Bone marrow (tissue), 2 donors: ENCODE measurements at regions not wholly inside any gene's neighbourhood (a gene's known extent, or its start where the extent isn't known, plus 50 kb on each side); places are given as distances from the start of the nearest gene placed in this dataset.

Experiments
- DNase-seq, 2 donors: peaks; one replicate each; lab custom pipeline; 2025; lab: John Stamatoyannopoulos, UW

GRCh38 chr12:107553211-107553765, 132.3 kb upstream of the PWP1 start:
- no peak for DNase-seq

- DNase-seq, result no peak
Measured at GRCh38 chr12:107554941-107555340, 130.7 kb upstream of the PWP1 start.

DNA sequence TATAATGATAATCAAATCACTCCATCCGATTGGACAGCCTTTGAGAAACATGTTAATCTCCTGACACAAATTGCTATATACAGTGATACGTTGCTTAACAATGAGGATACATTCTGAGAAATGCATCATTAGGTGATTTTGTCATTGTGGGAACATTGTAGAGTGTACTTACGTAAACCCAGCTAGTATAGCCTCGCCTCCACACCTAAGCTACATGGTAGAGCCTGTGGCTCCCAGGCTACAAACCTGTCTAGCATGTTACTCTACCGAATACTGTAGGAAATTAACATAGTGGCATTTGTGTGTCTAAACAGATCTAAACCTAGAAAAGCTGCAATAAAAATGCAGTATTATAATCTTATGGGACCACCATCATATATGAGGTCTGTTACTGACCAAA, 128.6 kb upstream of the PWP1 start:
- DNase-seq, result no peak

DNA sequence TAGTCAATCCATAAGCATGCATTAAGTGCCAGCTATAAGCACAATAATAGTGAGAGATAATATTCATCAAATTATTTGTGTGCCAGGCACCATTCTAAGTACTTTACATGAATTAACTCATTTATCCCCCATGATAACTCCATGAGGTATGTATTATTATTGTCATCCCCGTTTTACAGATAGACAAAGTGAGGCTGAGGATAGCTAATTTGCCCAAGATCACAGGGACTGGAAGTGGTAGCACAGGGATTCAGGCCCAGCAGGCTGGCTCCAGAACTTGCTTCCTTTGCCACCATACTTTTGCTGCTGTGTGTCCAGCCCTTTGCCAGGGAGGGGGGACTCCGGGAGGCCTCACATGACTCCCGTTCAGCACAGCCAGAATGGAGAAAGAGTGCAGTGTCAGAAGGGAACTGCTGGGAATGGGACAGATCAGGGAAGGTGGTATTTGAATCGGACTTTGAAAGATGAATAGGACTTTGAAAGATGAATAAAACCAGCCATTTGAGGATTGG, 128.0 kb upstream of the PWP1 start:
- DNase-seq, result no peak

DNA sequence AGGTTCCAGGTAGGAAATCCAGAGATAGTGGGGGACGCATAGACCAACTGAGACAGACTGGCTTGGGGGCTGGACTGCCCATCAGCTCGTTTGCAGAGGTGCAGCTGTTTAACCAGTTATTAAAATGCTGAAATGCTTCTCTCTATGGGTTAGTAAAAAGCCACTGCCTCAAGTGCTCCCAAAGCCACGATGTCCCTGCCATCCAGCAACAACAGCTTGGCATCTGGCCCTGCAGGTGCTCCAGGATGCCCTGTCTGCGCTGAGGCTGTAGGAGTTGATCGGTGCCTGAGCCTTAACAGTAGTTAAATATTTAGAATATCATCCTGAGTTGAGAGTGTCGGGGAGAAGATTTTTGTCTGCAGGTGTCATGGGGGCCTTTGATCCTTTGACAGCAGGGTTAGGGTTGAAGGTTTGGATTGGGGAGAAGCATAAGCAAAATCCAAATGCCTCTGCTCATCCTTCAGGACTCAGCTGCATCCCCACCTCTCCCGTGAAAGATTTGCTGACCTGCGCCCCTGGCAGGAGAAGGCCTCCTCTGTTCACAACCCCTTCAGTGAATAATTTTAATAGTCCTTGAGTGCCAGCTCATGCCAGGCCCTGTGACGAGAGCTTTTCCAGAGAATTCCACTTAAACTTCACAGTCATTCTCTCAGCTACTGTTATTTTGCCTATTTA, 127.3 kb upstream of the PWP1 start:
- no peak for DNase-seq

DNA sequence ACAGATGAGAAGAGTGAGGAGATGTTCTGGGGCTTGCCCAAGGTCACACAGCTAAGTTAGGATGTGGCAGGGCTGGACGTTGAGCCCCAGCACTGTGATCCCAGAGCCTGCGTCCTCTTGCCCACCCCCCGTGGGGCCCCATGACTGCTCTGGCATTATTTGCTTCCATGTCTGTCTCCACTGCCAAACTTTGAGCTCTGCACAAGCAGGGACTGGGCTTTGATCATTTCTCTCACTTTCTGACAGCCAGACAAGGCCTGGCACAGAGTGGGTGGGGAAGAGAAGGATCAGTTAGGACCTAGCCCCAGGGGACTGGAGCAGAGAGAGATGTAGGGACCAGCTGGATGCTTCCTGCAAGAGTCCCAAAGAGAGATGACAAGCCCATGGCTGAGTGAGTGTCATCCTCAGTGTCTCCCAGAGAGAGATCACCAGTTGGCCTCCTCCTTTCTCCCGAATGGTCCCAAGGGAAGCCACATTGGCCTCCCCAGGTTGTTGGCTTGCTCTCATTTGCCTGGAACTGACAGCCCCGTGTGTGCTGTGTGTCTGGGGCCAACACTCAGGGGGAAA, 126.7 kb upstream of the PWP1 start:
- no peak for DNase-seq

GRCh38 chr12:107560165-107560898, 125.3 kb upstream of the PWP1 start:
- DNase-seq, result no peak

- DNase-seq, result no peak
Measured at GRCh38 chr12:107560899-107561285, 124.7 kb upstream of the PWP1 start.

DNA sequence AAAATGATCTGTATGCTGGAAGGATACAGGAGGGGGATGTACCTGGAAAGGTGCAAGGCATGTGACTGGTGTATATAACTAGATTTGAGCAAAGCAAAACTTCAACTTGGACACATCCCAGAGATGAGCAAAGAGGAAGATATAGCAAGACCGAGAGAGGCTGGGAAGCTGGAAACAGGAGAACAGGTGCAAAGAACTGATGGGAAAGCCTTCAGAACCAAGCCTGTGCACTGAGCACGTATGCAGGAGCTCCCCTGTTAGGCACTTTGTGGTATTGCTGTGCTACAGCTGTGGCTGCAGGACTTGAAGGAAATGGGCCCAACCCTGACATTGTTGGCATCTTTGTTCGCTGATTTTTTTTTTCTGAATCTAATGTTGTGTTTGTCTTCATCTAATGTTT, 120.7 kb upstream of the PWP1 start:
- no peak for DNase-seq

GRCh38 chr12:107565551-107565950, 120.0 kb upstream of the PWP1 start:
- DNase-seq, result no peak

GRCh38 chr12:107567876-107568619, 117.6 kb upstream of the PWP1 start:
- DNase-seq, result no peak

- no peak for DNase-seq
Measured at GRCh38 chr12:107568718-107569117, 116.9 kb upstream of the PWP1 start.

- DNase-seq, result no peak
Measured at GRCh38 chr12:107570721-107571120, 114.9 kb upstream of the PWP1 start.

DNA sequence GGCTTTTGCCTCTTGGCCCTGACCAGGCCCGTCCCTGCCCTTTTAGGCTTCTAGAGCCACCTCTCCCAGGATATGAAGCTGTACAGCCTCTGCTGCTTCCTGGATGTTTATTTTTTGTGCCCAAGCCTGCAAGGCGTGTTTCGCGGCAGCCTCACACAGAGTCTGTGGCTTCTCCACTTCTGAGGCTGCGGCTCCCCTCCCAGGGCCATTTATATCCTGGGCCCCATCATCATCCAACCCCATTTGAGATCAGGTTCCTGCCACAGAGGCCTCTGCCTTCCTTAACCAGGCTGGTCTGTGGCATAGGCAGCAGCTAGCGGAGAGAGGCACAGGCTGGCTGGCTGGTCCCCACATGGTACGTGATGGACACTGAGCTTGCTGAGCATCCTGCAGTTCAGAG, 114.1 kb upstream of the PWP1 start:
- DNase-seq, result no peak

- no peak for DNase-seq
Measured at GRCh38 chr12:107574691-107575090, 110.9 kb upstream of the PWP1 start.

DNA sequence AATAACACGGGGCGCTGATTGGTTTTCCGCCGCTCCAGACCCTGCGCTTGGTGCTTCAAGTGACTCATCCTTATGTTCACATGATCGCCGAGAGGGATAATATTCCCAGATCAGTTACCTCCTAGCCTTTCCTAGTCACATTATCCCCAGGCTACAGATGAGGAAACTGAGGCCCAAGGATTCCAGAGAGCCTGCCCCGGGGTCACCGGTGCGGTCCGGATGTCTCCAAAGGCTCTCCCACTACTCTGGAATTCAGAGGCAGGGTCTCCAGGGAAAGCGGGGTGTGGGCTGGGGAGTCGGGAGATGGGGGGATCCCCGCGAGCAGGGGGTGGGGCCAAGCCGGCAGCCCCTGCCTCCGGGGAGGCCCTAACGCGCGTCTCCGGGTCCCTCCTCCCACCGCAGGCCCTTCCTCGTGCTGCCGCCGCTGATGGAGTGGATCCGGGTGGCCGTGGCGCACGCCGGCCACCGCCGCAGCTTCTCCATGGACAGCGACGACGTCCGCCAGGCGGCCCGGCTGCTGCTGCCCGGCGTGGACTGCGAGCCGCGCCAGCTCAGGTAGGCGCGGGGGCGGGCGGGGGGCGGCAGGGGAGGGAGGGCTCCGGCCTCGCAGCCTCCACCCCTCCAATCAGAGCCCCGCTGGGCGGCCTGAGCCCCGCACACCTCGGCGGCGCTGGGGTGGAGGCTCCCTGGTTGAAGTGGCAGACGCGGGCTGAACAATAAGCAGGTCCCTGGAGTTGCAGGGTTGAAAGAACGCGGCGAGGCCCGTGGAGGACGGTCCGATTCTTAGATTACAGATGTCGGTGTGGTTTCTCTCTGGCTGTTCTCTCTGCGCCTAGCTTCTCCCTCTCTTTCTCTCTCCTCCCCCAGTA, 104.6 kb upstream of the PWP1 start:
- DNase-seq, result no peak

DNA sequence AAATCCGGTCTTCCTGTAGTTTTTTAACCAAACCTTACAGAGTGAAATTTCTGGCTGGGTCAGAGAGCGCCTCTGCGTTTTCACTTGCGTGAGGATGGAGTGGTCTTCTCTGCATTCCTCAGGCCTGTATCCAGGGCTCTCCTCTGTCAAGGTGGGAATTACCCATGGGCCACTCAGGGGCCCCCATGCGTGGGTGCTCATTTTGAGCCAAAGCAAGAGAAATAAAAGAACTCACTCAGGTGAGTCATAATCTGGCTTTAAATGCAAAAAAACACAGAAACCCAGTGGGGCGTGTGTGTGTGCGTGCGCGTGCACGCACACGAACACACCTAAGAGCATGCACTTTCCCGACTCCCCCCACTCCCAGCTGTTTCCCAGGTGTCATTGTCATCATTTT, 104.0 kb upstream of the PWP1 start:
- DNase-seq, result no peak

DNA sequence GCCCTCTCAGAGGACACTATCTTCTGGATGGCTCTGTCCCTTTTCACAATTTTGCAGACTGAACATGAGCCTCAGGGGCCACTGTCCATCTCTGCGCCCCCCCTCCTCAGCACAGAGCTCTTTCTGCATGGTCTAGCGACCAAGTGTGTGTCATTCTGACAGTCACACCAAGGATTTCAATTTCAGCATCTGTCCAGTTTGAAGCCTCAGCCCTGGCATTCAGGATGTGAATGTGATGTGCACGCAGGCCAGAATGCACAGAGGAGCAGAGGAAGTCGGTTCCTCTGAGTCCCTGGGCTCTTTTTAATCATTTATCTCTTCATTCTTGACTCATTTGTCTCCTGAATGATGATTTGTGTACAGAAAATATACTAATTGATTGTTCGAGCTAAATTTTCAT, 102.0 kb upstream of the PWP1 start:
- DNase-seq, result no peak

- DNase-seq, result no peak
Measured at GRCh38 chr12:107584563-107584962, 101.0 kb upstream of the PWP1 start.

GRCh38 chr12:107586256-107586970, 99.2 kb upstream of the PWP1 start:
- DNase-seq, result no peak

- no peak for DNase-seq
Measured at GRCh38 chr12:107590413-107590812, 95.2 kb upstream of the PWP1 start.
